NCI-H187 treated with DMSO at 0.1 percent for 48 hours (cell line): ENCODE measurements at regions not wholly inside any gene's neighbourhood (a gene's known extent, or its start where the extent isn't known, plus 50 kb on each side); places are given as distances from the start of the nearest gene placed in this dataset.
A peak's percentile ranks its signal among the peaks of the same experiment; 100 is the strongest.

Experiments used
- DNase-seq: peaks from one replicate; lab custom pipeline; 2025; lab: John Stamatoyannopoulos, UW

- DNase-seq, result no peak
Measured at GRCh38 chr2:150003544-150003943, 416.0 kb upstream of the MMADHC start.

GRCh38 chr2:150001788-150002187 lies 414.2 kb upstream of the MMADHC start:
- no peak for DNase-seq

- DNase-seq, result no peak
Measured at GRCh38 chr2:149996901-149997300, 409.3 kb upstream of the MMADHC start.

- DNase-seq, result peak; percentile 3
Measured at GRCh38 chr2:149994057-149994728, 406.6 kb upstream of the MMADHC start.

- no peak for DNase-seq
Measured at GRCh38 chr2:149993316-149993715, 405.7 kb upstream of the MMADHC start.

- DNase-seq, result no peak
Measured at GRCh38 chr2:149991576-149991975, 404.0 kb upstream of the MMADHC start.

- DNase-seq, result no peak
Measured at GRCh38 chr2:149990965-149991364, 403.4 kb upstream of the MMADHC start.

- DNase-seq, result no peak
Measured at GRCh38 chr2:149989447-149990063, 402.0 kb upstream of the MMADHC start.

GRCh38 chr2:149988361-149988760 lies 400.8 kb upstream of the MMADHC start:
- no peak for DNase-seq

- no peak for DNase-seq
Measured at GRCh38 chr2:149986861-149987260, 399.3 kb upstream of the MMADHC start.

- no peak for DNase-seq
Measured at GRCh38 chr2:149984311-149984710, 396.7 kb upstream of the MMADHC start.

GRCh38 chr2:149972066-149972465 lies 384.5 kb upstream of the MMADHC start:
- no peak for DNase-seq

GRCh38 chr2:149954981-149955600 lies 367.5 kb upstream of the MMADHC start:
- DNase-seq, result no peak

- no peak for DNase-seq
Measured at GRCh38 chr2:149953627-149954026, 366.1 kb upstream of the MMADHC start.

- DNase-seq, result no peak
Measured at GRCh38 chr2:149931486-149931885, 343.9 kb upstream of the MMADHC start.

- DNase-seq, result no peak
Measured at GRCh38 chr2:149928011-149928410, 340.4 kb upstream of the MMADHC start.

GRCh38 chr2:149926149-149926548 lies 338.6 kb upstream of the MMADHC start:
- no peak for DNase-seq

GRCh38 chr2:149924549-149925213 lies 337.1 kb upstream of the MMADHC start:
- DNase-seq, result no peak

- DNase-seq, result no peak
Measured at GRCh38 chr2:149924028-149924427, 336.5 kb upstream of the MMADHC start.

GRCh38 chr2:149921911-149922616 lies 334.5 kb upstream of the MMADHC start:
- no peak for DNase-seq

GRCh38 chr2:149920389-149920788 lies 332.8 kb upstream of the MMADHC start:
- DNase-seq, result no peak

- DNase-seq, result no peak
Measured at GRCh38 chr2:149915151-149915550, 327.6 kb upstream of the MMADHC start.
